GM19099 (cell line): ENCODE measurements at regions not wholly inside any gene's neighbourhood (a gene's known extent, or its start where the extent isn't known, plus 50 kb on each side); places are given as distances from the start of the nearest gene placed in this dataset.

ENCODE experiments used
- POLR2A ChIP-seq: IDR thresholded peaks from 3 replicates; pipeline ENCODE4 v1.6.1; 2011; ENCODE audit warnings: low read depth; ENCODE audit not compliant: insufficient read length; ENCODE audit errors: extremely low read depth

GRCh38 chr12:89884416-89884898, 175.8 kb upstream of the ATP2B1 start:
- no peak for TF ChIP-seq POLR2A

GRCh38 chr12:89883630-89884389, 175.2 kb upstream of the ATP2B1 start:
- TF ChIP-seq POLR2A, result no peak

GRCh38 chr12:89882792-89883191, 174.2 kb upstream of the ATP2B1 start:
- TF ChIP-seq POLR2A, result no peak

- TF ChIP-seq POLR2A, result no peak
Observed at GRCh38 chr12:89882050-89882449, 173.4 kb upstream of the ATP2B1 start.

GRCh38 chr12:89880690-89881350, 172.2 kb upstream of the ATP2B1 start:
- peak; percentile 76 for TF ChIP-seq POLR2A

- no peak for TF ChIP-seq POLR2A
Observed at GRCh38 chr12:89879766-89880165, 171.1 kb upstream of the ATP2B1 start.

GRCh38 chr12:89878950-89879349, 170.3 kb upstream of the ATP2B1 start:
- TF ChIP-seq POLR2A, result no peak

- no peak for TF ChIP-seq POLR2A
Observed at GRCh38 chr12:89878327-89878726, 169.7 kb upstream of the ATP2B1 start.

GRCh38 chr12:89877671-89878070, 169.0 kb upstream of the ATP2B1 start:
- TF ChIP-seq POLR2A, result no peak

- no peak for TF ChIP-seq POLR2A
Observed at GRCh38 chr12:89877136-89877535, 168.5 kb upstream of the ATP2B1 start.

GRCh38 chr12:89875809-89876208, 167.2 kb upstream of the ATP2B1 start:
- no peak for TF ChIP-seq POLR2A

- TF ChIP-seq POLR2A, result no peak
Observed at GRCh38 chr12:89875225-89875624, 166.6 kb upstream of the ATP2B1 start.

GRCh38 chr12:89874146-89874545, 165.5 kb upstream of the ATP2B1 start:
- TF ChIP-seq POLR2A, result no peak

GRCh38 chr12:89873745-89874144, 165.1 kb upstream of the ATP2B1 start:
- no peak for TF ChIP-seq POLR2A

GRCh38 chr12:89872922-89873630, 164.4 kb upstream of the ATP2B1 start:
- TF ChIP-seq POLR2A, result no peak
